Endothelial cell of umbilical vein (primary cell): ENCODE measurements at regions not wholly inside any gene's neighbourhood (a gene's known extent, or its start where the extent isn't known, plus 50 kb on each side); places are given as distances from the start of the nearest gene placed in this dataset.

Experiments used
- BruUV-seq: library from RNA; stranded (reverse); fragments of 400-500 nt; replicated peaks from 2 replicates; lab custom pipeline; 2021; lab: Mats Ljungman, UMichigan
- CTCF ChIA-PET: fragments of 300-600, 350-600 bp; sonication (Branson Sonifier 250); formaldehyde crosslinking; loops from one replicate; lab custom pipeline; 2021; ENCODE audit warnings: antibody characterized with exemption, inconsistent platforms; lab: Charles Lee
- POLR2A ChIA-PET: fragments of 300-600, 350-600 bp; sonication (Branson Sonifier 250); formaldehyde crosslinking; loops from one replicate; lab custom pipeline; 2021; ENCODE audit warnings: antibody characterized with exemption, inconsistent platforms; lab: Charles Lee
- DNase-seq: peaks from one replicate; pipeline ENCODE4 v3.0.0-alpha.2; 2011; ENCODE audit warnings: low read depth, low spot score
- FAIRE-seq: peaks from 2 replicates; lab custom pipeline; 2011; peaks lifted over from hg19 to GRCh38; lab: Jason Lieb, UNC
- H2AFZ ChIP-seq: 2 replicates; pipeline ENCODE4 v1.6.0; 2012; ENCODE audit warnings: low read depth, low read length, control low read depth, inconsistent platforms
- H3K27ac ChIP-seq: 2 replicates; pipeline ENCODE4 v1.5.1; 2011; ENCODE audit warnings: low read depth, mild to moderate bottlenecking, control low read depth, low read length, moderate library complexity; ENCODE audit not compliant: insufficient read depth
- H3K27me3 ChIP-seq, 2 experiments: 2 replicates each; pipeline versions ENCODE4 v1.6.0 to v1.6.1; 2011; ENCODE audit warnings: low read length in 2 of 2, mixed read lengths in 1 of 2; ENCODE audit not compliant: control insufficient read depth in 2 of 2, insufficient read depth in 2 of 2
- H3K36me3 ChIP-seq, 2 experiments: 2 replicates in 1 of 2; 3 replicates in 1 of 2; pipeline ENCODE4 v1.5.1; 2011; ENCODE audit warnings: low read length in 2 of 2, mild to moderate bottlenecking in 1 of 2, moderate library complexity in 1 of 2; ENCODE audit not compliant: control insufficient read depth in 2 of 2, insufficient read depth in 2 of 2; ENCODE audit errors: extremely low read depth in 1 of 2
- H3K4me1 ChIP-seq: 3 replicates; pipeline ENCODE4 v1.5.1; 2011; ENCODE audit warnings: mild to moderate bottlenecking, low read length; ENCODE audit not compliant: control insufficient read depth, insufficient read depth; ENCODE audit errors: extremely low read depth
- H3K4me2 ChIP-seq: 2 replicates; pipeline ENCODE4 v1.6.1; 2011; ENCODE audit warnings: low read length, control low read depth, mixed read lengths; ENCODE audit not compliant: insufficient read depth
- H3K4me3 ChIP-seq, 3 experiments: fragments of 200-600 bp in 1 of 3; sonication (generic), shearing (Covaris generic) in 1 of 3; replicated peaks in 1 of 3; 2 replicates each; pipeline ENCODE4 v1.5.1; 2011 to 2016; ENCODE audit warnings: control low read depth in 3 of 3, low read length in 3 of 3, mild to moderate bottlenecking in 2 of 3, inconsistent platforms in 1 of 3, low read depth in 1 of 3, moderate library complexity in 1 of 3; ENCODE audit not compliant: insufficient read depth in 1 of 3
- H3K79me2 ChIP-seq: 2 replicates; pipeline ENCODE4 v1.6.0; 2012; ENCODE audit warnings: low read length, inconsistent platforms; ENCODE audit not compliant: control insufficient read depth, insufficient read depth
- H3K9ac ChIP-seq: replicated peaks from 2 replicates; pipeline ENCODE3; 2011; ENCODE audit warnings: low read length, control low read depth; ENCODE audit not compliant: insufficient read depth; ENCODE audit errors: extremely low read depth
- H3K9me1 ChIP-seq: replicated peaks from 3 replicates; pipeline ENCODE4 v1.6.0; 2011; ENCODE audit warnings: mild to moderate bottlenecking, low read length; ENCODE audit not compliant: control insufficient read depth, insufficient read depth; ENCODE audit errors: extremely low read depth
- H3K9me3 ChIP-seq: replicated peaks from 2 replicates; pipeline ENCODE4 v1.5.1; 2012; ENCODE audit warnings: low read length, inconsistent platforms; ENCODE audit not compliant: control insufficient read depth, insufficient read depth
- H4K20me1 ChIP-seq: replicated peaks from 2 replicates; pipeline ENCODE3; 2011; ENCODE audit warnings: mild to moderate bottlenecking, low read length; ENCODE audit not compliant: control insufficient read depth, insufficient read depth; ENCODE audit errors: extremely low read depth
- EZH2 ChIP-seq: IDR thresholded peaks from 2 replicates; pipeline ENCODE4 v1.6.1; 2012; ENCODE audit warnings: borderline replicate concordance, low read depth, mild to moderate bottlenecking, moderate library complexity, low read length, inconsistent platforms; ENCODE audit not compliant: severe bottlenecking
- FOS ChIP-seq: IDR thresholded peaks from 2 replicates; pipeline ENCODE4 v1.6.1; 2011; ENCODE audit warnings: mild to moderate bottlenecking, low read length, moderate library complexity, borderline replicate concordance; ENCODE audit not compliant: insufficient read depth
- GATA2 ChIP-seq: IDR thresholded peaks from 2 replicates; pipeline ENCODE4 v1.7.0; 2011; ENCODE audit warnings: low read depth, mild to moderate bottlenecking, moderate library complexity, mixed read lengths, low read length; ENCODE audit not compliant: insufficient read length, insufficient read depth
- JUN ChIP-seq: IDR thresholded peaks from 2 replicates; pipeline ENCODE4 v1.6.1; 2011; ENCODE audit warnings: borderline replicate concordance, low read depth; ENCODE audit not compliant: insufficient read length, insufficient read depth
- MAX ChIP-seq: IDR thresholded peaks from 2 replicates; pipeline ENCODE4 v1.6.1; 2011; ENCODE audit not compliant: insufficient read depth, insufficient read length
- MYC ChIP-seq: IDR thresholded peaks from one replicate; pipeline ENCODE4 v1.6.1; 2011; ENCODE audit warnings: mild to moderate bottlenecking, low read depth, low read length
- POLR2A ChIP-seq: IDR thresholded peaks from 2 replicates; pipeline ENCODE4 v1.6.1; 2012; ENCODE audit warnings: low read depth, mild to moderate bottlenecking, control low read depth, low read length
- POLR2AphosphoS5 ChIP-seq: IDR thresholded peaks from 2 replicates; pipeline ENCODE4 v1.6.1; 2012; ENCODE audit warnings: low read depth, mild to moderate bottlenecking, control low read depth, low read length, moderate library complexity; ENCODE audit not compliant: insufficient read depth
- dilution Hi-C: fragments of 300-500 bp; cut with MboI; formaldehyde crosslinking; loops from one replicate; pipeline ENCODE4 v1.15.0; 2019; ENCODE audit warnings: low sequenced_read_pairs; ENCODE audit not compliant: extremely low pct_ligation_motif_present
- intact Hi-C: fragments of 100-400 bp; cut with micrococcal nuclease; formaldehyde crosslinking; loops from one replicate; pipeline ENCODE4 v1.10.0; 2022
- TF ChIP-seq, protein P1 (sequence below), 2 donors: IDR thresholded peaks; 1 replicate in 1 of 2; 2 replicates in 1 of 2; pipeline ENCODE4 v1.5.1; 2011; ENCODE audit warnings: low read length in 2 of 2, mild to moderate bottlenecking in 2 of 2, moderate library complexity in 2 of 2, control low read depth in 1 of 2, inconsistent platforms in 1 of 2, low read depth in 1 of 2; ENCODE audit not compliant: insufficient read depth in 1 of 2; ENCODE audit errors: extremely low read depth in 1 of 2

- Histone ChIP-seq H3K9me3 (no peaks in the 10 kb centered on the region), H3K79me2 (no peaks in the 10 kb centered on the region), H3K4me2 (no peak overlapping the region), H3K36me3 (no peaks in the 10 kb centered on the region), H3K9ac (no peak overlapping the region), H3K4me1 (no peaks in the 10 kb centered on the region), H2AFZ (no peak overlapping the region), H3K27ac (no peak overlapping the region), H3K4me3 (no peak overlapping the region), H3K9me1 (no peaks in the 10 kb centered on the region), H4K20me1 (no peaks in the 10 kb centered on the region), H3K27me3 (no peaks in the 10 kb centered on the region)
- dilution Hi-C loops (no loop called here), intact Hi-C loops (no loop called here)
- no peak for TF ChIP-seq JUN
- no peak for TF ChIP-seq POLR2AphosphoS5
- TF ChIP-seq EZH2, result no peak
- TF ChIP-seq FOS, result no peak
- TF ChIP-seq POLR2A, result no peak
- TF ChIP-seq, protein P1, sequence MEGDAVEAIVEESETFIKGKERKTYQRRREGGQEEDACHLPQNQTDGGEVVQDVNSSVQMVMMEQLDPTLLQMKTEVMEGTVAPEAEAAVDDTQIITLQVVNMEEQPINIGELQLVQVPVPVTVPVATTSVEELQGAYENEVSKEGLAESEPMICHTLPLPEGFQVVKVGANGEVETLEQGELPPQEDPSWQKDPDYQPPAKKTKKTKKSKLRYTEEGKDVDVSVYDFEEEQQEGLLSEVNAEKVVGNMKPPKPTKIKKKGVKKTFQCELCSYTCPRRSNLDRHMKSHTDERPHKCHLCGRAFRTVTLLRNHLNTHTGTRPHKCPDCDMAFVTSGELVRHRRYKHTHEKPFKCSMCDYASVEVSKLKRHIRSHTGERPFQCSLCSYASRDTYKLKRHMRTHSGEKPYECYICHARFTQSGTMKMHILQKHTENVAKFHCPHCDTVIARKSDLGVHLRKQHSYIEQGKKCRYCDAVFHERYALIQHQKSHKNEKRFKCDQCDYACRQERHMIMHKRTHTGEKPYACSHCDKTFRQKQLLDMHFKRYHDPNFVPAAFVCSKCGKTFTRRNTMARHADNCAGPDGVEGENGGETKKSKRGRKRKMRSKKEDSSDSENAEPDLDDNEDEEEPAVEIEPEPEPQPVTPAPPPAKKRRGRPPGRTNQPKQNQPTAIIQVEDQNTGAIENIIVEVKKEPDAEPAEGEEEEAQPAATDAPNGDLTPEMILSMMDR (IDR thresholded peaks at IDR 0.05; ENCODE audit: extremely low read depth in 1 of 2, insufficient read depth in 1 of 2, low read depth in 1 of 2, low read length in 2 of 2), result no peak
- no peak for TF ChIP-seq MAX
- TF ChIP-seq MYC, result no peak
- TF ChIP-seq GATA2, result no peak
- FAIRE-seq (no peak), DNase-seq (no peak)
- ChIA-PET CTCF (no interaction called here), POLR2A (no interaction called here)
- BruUV-seq, result no TSS peak
Observed at GRCh38 chr5:13227513-13227912, 717.0 kb downstream of the DNAH5 start.
